ENCODE measurements at regions not wholly inside any gene's neighbourhood (a gene's known extent, or its start where the extent isn't known, plus 50 kb on each side); places are given as distances from the start of the nearest gene placed in this dataset.

DNA sequence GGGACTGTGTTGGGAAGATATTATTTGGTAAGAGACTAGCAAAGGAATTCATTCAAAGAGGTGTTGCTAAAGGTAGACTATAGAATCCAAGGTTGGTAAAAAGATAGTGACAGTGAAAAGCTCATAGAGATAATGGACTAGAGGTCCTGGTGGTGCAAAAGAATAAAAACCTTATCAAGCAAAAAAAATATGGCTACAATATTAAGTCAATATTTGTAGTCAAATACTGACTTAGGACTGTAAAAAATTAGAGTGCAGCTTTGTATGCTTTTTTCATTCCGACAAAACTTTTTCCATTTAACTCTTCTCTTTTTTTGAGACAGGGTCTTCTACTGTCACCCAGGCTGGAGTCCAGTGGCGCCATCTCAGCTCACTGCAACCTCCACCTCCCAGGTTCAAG is 444.0 kb upstream of the AGTR1 start:
- no peak overlapping the region for H3K4me3 ChIP-seq (ENCODE audit: low read depth, low read length)
- H3K27me3 ChIP-seq (ENCODE audit: control insufficient read depth, insufficient read depth, low read length) = no peaks in the 10 kb centered on the region
- FAIRE-seq (no peak), DNase-seq (ENCODE audit: low read depth) (no peak)
- H3K36me3 ChIP-seq (ENCODE audit: control insufficient read depth, insufficient read depth, low read length) = no peaks in the 10 kb centered on the region
- TF ChIP-seq, protein P1, sequence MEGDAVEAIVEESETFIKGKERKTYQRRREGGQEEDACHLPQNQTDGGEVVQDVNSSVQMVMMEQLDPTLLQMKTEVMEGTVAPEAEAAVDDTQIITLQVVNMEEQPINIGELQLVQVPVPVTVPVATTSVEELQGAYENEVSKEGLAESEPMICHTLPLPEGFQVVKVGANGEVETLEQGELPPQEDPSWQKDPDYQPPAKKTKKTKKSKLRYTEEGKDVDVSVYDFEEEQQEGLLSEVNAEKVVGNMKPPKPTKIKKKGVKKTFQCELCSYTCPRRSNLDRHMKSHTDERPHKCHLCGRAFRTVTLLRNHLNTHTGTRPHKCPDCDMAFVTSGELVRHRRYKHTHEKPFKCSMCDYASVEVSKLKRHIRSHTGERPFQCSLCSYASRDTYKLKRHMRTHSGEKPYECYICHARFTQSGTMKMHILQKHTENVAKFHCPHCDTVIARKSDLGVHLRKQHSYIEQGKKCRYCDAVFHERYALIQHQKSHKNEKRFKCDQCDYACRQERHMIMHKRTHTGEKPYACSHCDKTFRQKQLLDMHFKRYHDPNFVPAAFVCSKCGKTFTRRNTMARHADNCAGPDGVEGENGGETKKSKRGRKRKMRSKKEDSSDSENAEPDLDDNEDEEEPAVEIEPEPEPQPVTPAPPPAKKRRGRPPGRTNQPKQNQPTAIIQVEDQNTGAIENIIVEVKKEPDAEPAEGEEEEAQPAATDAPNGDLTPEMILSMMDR (IDR thresholded peaks at IDR 0.05; ENCODE audit: insufficient read depth, low read length, severe bottlenecking) = no peak

DNA sequence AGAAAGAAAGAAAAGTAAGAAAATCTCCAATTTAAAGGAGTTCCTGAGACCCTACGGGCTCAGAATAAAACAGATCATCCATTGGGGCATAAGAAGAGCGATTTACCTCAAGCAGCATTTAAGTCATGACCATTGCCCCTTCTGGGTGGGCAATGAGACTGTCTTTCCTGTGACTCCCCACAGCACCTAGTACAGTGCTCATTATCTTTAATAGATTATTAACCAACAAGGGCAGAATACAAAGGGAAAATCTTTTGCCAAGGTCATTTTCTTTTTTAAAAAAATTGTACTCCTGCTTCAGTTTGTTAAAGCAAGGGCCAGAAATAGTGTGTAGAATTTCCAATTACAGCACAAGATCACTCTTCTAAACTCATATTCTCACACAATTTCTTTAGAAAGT is 443.3 kb upstream of the AGTR1 start:
- TF ChIP-seq, protein P1 (IDR thresholded peaks at IDR 0.05; ENCODE audit: insufficient read depth, low read length, severe bottlenecking) = no peak
- H3K27me3 ChIP-seq (ENCODE audit: control insufficient read depth, insufficient read depth, low read length) = no peaks in the 10 kb centered on the region
- H3K4me3 ChIP-seq (ENCODE audit: low read depth, low read length) = no peak overlapping the region
- FAIRE-seq (no peak), DNase-seq (ENCODE audit: low read depth) (no peak)
- H3K36me3 ChIP-seq (ENCODE audit: control insufficient read depth, insufficient read depth, low read length) = no peaks in the 10 kb centered on the region

DNA sequence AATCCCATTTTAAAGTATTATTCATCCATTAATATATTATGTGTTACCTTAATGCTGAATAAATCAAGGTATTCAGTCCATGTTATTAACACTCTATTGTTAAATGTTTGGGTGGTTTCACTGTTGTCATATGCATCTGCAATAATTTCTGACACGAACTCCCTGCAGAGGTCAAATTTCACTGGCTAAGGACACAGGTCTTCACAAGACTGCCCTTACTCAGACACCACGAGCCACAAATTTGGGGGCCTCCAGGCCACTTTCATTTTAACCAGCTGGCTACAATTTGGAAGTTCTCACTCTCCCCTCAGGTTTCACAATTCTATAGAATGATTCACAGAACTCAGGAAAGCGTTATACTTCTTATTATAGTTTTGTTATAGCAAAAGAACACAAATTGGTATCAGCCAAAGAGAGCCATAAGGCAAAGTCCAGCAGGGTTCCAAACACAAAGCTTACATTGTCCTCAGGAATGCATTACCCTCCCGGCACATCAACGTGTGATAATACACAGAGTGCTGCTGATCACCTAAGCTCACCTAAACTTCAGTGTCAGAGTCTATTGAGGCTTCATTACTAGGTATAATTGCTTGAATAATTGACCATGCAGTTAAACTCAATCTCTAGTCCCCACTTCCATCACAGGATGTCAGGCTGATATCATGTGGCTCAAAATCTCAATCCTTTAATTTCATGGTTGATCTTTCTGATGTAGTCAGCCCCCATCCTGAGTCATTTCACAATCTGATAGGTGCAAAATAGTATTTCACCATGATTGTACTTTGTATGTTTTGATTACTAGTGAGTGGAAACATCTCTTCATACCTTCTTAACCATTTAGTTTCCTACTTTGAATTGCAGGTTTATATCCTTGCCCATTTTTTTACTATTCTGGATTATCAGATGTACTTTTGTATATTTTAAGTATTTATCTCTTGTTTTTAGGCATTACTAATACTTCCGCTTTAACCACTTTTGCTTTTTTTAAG is 441.4 kb upstream of the AGTR1 start:
- Histone ChIP-seq H3K4me3 (ENCODE audit: low read depth, low read length) (no peak overlapping the region), H3K36me3 (ENCODE audit: control insufficient read depth, insufficient read depth, low read length) (no peaks in the 10 kb centered on the region), H3K27me3 (ENCODE audit: control insufficient read depth, insufficient read depth, low read length) (no peaks in the 10 kb centered on the region)
- DNase-seq (ENCODE audit: low read depth) (no peak), FAIRE-seq (no peak)
- TF ChIP-seq, protein P1 (IDR thresholded peaks at IDR 0.05; ENCODE audit: insufficient read depth, low read length, severe bottlenecking) = no peak

DNA sequence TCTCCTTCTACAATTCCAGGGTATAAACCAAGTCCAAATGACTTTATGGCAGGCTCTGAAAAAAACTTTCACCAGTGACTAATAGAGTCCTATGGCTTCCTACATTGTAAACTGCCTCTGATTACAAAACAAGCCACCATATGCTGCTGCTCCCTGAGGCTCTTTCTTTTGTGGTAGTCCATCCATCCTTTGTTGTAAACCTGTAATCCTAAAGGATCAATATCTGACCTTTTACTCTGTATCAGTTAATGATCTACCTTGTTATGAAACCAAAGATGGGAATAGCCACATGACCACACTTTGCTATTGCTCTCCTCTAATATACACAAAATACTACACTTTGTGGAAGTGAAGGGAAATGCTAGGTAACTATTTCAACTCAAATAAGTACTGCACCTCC is 434.7 kb upstream of the AGTR1 start:
- FAIRE-seq (no peak), DNase-seq (ENCODE audit: low read depth) (no peak)
- Histone ChIP-seq H3K4me3 (ENCODE audit: low read depth, low read length) (no peak overlapping the region), H3K36me3 (ENCODE audit: control insufficient read depth, insufficient read depth, low read length) (no peaks in the 10 kb centered on the region), H3K27me3 (ENCODE audit: control insufficient read depth, insufficient read depth, low read length) (no peaks in the 10 kb centered on the region)
- TF ChIP-seq, protein P1 (IDR thresholded peaks at IDR 0.05; ENCODE audit: insufficient read depth, low read length, severe bottlenecking) = no peak

DNA sequence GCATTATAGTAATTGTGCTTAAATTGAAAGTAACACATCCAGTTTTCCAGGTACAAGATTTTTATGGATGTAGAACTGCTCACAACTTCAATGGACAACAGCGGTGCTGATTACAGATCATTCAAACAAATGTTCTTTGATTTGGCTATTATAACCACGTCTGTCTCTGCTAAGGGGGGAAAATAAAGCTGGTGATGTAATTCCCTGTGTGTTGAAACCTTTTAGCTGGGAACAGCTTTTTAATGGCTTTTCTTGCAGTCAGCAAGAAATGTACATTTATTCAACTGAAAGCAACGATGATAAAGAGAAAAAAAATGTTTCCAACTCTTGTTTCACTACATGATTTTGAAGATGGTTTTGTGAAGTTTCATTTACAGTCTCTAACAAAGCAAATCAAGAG is 431.9 kb upstream of the AGTR1 start:
- H3K36me3 ChIP-seq (ENCODE audit: control insufficient read depth, insufficient read depth, low read length) = no peaks in the 10 kb centered on the region
- H3K4me3 ChIP-seq (ENCODE audit: low read depth, low read length) = no peak overlapping the region
- DNase-seq (ENCODE audit: low read depth) = no peak
- TF ChIP-seq, protein P1 (IDR thresholded peaks at IDR 0.05; ENCODE audit: insufficient read depth, low read length, severe bottlenecking) = no peak
- no peaks in the 10 kb centered on the region for H3K27me3 ChIP-seq (ENCODE audit: control insufficient read depth, insufficient read depth, low read length)
- no peak for FAIRE-seq
